Neutrophil (primary cell): ENCODE measurements at regions not wholly inside any gene's neighbourhood (a gene's known extent, or its start where the extent isn't known, plus 50 kb on each side); places are given as distances from the start of the nearest gene placed in this dataset.

Experiments used
- H3K27ac ChIP-seq: fragments of 200-600 bp; sonication (generic); 2 replicates; pipeline ENCODE4 v1.5.1; 2016; ENCODE audit warnings: mild to moderate bottlenecking, moderate library complexity
- H3K27me3 ChIP-seq: fragments of 200-600 bp; sonication (generic); 2 replicates; pipeline ENCODE4 v1.6.0; 2016; ENCODE audit warnings: mild to moderate bottlenecking
- H3K36me3 ChIP-seq: fragments of 200-600 bp; sonication (generic); 2 replicates; pipeline ENCODE4 v1.5.1; 2017
- H3K4me1 ChIP-seq, 2 experiments: fragments of 200-600 bp in 1 of 2; sonication (generic) in 1 of 2; 1 replicate in 1 of 2; 2 replicates in 1 of 2; pipeline versions ENCODE4 v1.5.1 to v1.6.1; 2013 to 2016; ENCODE audit warnings: low read depth in 1 of 2, low read length in 1 of 2, mild to moderate bottlenecking in 1 of 2, moderate library complexity in 1 of 2; ENCODE audit not compliant: control insufficient read depth in 1 of 2, insufficient read depth in 1 of 2
- H3K4me3 ChIP-seq, 2 experiments: fragments of 200-600 bp in 1 of 2; sonication (generic) in 1 of 2; 1 replicate in 1 of 2; 2 replicates in 1 of 2; pipeline ENCODE4 v1.5.1; 2013 to 2016; ENCODE audit warnings: low read depth in 1 of 2, low read length in 1 of 2, mild to moderate bottlenecking in 1 of 2, moderate library complexity in 1 of 2
- H3K9me3 ChIP-seq: fragments of 200-600 bp; sonication (generic); 2 replicates; pipeline ENCODE4 v1.5.1; 2016
- CTCF ChIP-seq: fragments of 200-600 bp; sonication (generic); IDR thresholded peaks from 2 replicates; pipeline ENCODE4 v1.5.1; 2016; ENCODE audit warnings: antibody characterized with exemption

GRCh38 chr2:12341215-12341614 lies 375.5 kb upstream of the TRIB2 start:
- Histone ChIP-seq H3K4me1 (no peaks in the 10 kb centered on the region), H3K36me3 (no peaks in the 10 kb centered on the region), H3K4me3 (no peak overlapping the region), H3K27me3 (no peaks in the 10 kb centered on the region), H3K9me3 (no peaks in the 10 kb centered on the region), H3K27ac (no peak overlapping the region)
- no peak for TF ChIP-seq CTCF

- Histone ChIP-seq H3K36me3 (no peaks in the 10 kb centered on the region), H3K9me3 (no peaks in the 10 kb centered on the region), H3K4me1 (no peaks in the 10 kb centered on the region), H3K27ac (no peak overlapping the region), H3K27me3 (no peaks in the 10 kb centered on the region), H3K4me3 (no peak overlapping the region)
- no peak for TF ChIP-seq CTCF
These were observed 374.8 kb upstream of the TRIB2 start for GRCh38 chr2:12341920-12342319.

GRCh38 chr2:12343141-12343540 lies 373.6 kb upstream of the TRIB2 start:
- Histone ChIP-seq H3K36me3 (no peaks in the 10 kb centered on the region), H3K4me3 (no peak overlapping the region), H3K9me3 (no peaks in the 10 kb centered on the region), H3K27me3 (no peaks in the 10 kb centered on the region), H3K4me1 (no peaks in the 10 kb centered on the region), H3K27ac (no peak overlapping the region)
- no peak for TF ChIP-seq CTCF

- Histone ChIP-seq H3K4me1 (no peaks in the 10 kb centered on the region), H3K27me3 (no peaks in the 10 kb centered on the region), H3K36me3 (no peaks in the 10 kb centered on the region), H3K9me3 (no peaks in the 10 kb centered on the region), H3K4me3 (no peak overlapping the region), H3K27ac (no peak overlapping the region)
- no peak for TF ChIP-seq CTCF
These were observed 369.7 kb upstream of the TRIB2 start for GRCh38 chr2:12347066-12347493.

- Histone ChIP-seq H3K27me3 (no peaks in the 10 kb centered on the region), H3K9me3 (no peaks in the 10 kb centered on the region), H3K36me3 (no peaks in the 10 kb centered on the region), H3K4me3 (no peak overlapping the region), H3K27ac (no peak overlapping the region), H3K4me1 (no peaks in the 10 kb centered on the region)
- no peak for TF ChIP-seq CTCF
These were observed 368.5 kb upstream of the TRIB2 start for GRCh38 chr2:12348216-12348615.

- H3K27me3 ChIP-seq: no peaks in the 10 kb centered on the region
- no peaks in the 10 kb centered on the region for H3K36me3 ChIP-seq
- no peaks in the 10 kb centered on the region for H3K9me3 ChIP-seq
- H3K4me1 ChIP-seq: no peaks in the 10 kb centered on the region
- H3K27ac ChIP-seq: no peak overlapping the region
- no peak for TF ChIP-seq CTCF
- H3K4me3 ChIP-seq: no peak overlapping the region
These were observed 365.9 kb upstream of the TRIB2 start for GRCh38 chr2:12350821-12351220.
